ENCODE measurements at regions not wholly inside any gene's neighbourhood (a gene's known extent, or its start where the extent isn't known, plus 50 kb on each side); places are given as distances from the start of the nearest gene placed in this dataset.

DNA sequence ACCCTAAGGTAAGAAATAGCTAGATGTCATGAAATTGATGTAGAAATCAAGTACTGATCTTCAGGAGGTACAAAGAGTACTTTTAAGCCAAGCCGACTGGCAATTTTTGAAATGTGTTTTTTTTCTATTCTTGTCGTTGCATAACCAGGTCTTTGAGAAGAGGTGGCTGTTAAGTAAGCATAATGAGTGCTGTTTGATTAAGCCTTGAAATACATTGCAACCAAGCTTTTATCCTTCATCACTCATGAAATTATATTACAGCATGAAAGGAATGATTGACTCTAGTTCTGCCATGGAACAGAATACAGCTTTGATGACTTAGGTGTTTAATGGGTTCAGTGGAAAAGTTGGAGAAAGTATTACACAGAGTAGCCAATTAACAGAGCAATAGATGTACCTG lies 1720.2 kb upstream of the SEL1L start:
- TF ChIP-seq CTCF (IDR thresholded peaks at IDR 0.05; ENCODE audit: poor library complexity) (no peak), EZH2 (IDR thresholded peaks at IDR 0.05; ENCODE audit: borderline replicate concordance) (no peak), EZH2phosphoT487 (IDR thresholded peaks at IDR 0.05; ENCODE audit: low read depth, severe bottlenecking, unreplicated experiment) (no peak)
